CD4-positive, alpha-beta T cell (primary cell): ENCODE measurements at regions not wholly inside any gene's neighbourhood (a gene's known extent, or its start where the extent isn't known, plus 50 kb on each side); places are given as distances from the start of the nearest gene placed in this dataset.

Experiments
- ATAC-seq: fragments of 200-7000 bp; cut with Tn5 transposase; one replicate; pipeline ENCODE4 v1.10.0; 2022; ENCODE audit warnings: mild to moderate bottlenecking; ENCODE audit not compliant: poor library complexity
- CTCF ChIA-PET: fragments of 350-600 bp; sonication (Branson Sonifier 250); formaldehyde crosslinking; loops from one replicate; lab custom pipeline; 2021; ENCODE audit warnings: antibody characterized with exemption, inconsistent platforms; lab: Charles Lee
- POLR2A ChIA-PET: fragments of 350-600 bp; sonication (Branson Sonifier 250); formaldehyde crosslinking; loops from one replicate; lab custom pipeline; 2021; ENCODE audit warnings: antibody characterized with exemption, inconsistent platforms; lab: Charles Lee
- DNase-seq, 14 experiments: peaks; one replicate each; pipeline ENCODE4 v3.0.0-alpha.2; 2013 to 2020; ENCODE audit warnings: mixed read lengths in 2 of 14
- H3K27ac ChIP-seq, 2 donors: one replicate each; pipeline versions ENCODE4 v1.5.1 to v1.7.0; 2013; ENCODE audit warnings: low read length in 2 of 2, low read depth in 1 of 2, mild to moderate bottlenecking in 1 of 2
- H3K27me3 ChIP-seq, 2 experiments: 1 replicate in 1 of 2; 2 replicates in 1 of 2; pipeline versions ENCODE4 v1.6.1 to v1.7.0; 2013; ENCODE audit warnings: low read length in 2 of 2, control low read depth in 1 of 2, mild to moderate bottlenecking in 1 of 2, moderate library complexity in 1 of 2; ENCODE audit not compliant: insufficient read depth in 2 of 2, control insufficient read depth in 1 of 2
- H3K36me3 ChIP-seq: one replicate; pipeline ENCODE4 v1.6.1; 2013; ENCODE audit warnings: low read length, control low read depth; ENCODE audit not compliant: insufficient read depth
- H3K4me1 ChIP-seq: one replicate; pipeline ENCODE4 v1.6.1; 2013; ENCODE audit warnings: low read length, control low read depth; ENCODE audit not compliant: insufficient read depth
- H3K4me3 ChIP-seq: one replicate; pipeline ENCODE4 v1.5.1; 2013; ENCODE audit warnings: mild to moderate bottlenecking, low read length, moderate library complexity
- H3K9me3 ChIP-seq, 2 experiments: 1 replicate in 1 of 2; 2 replicates in 1 of 2; pipeline versions ENCODE4 v1.6.1 to v1.7.0; 2013; ENCODE audit warnings: low read length in 2 of 2, mild to moderate bottlenecking in 2 of 2, control low read depth in 1 of 2, moderate library complexity in 1 of 2; ENCODE audit not compliant: control insufficient read depth in 1 of 2, insufficient read depth in 1 of 2
- H3K27ac Mint-ChIP-seq: one replicate; pipeline ENCODE4 v1.8.0; 2020; ENCODE audit warnings: mixed read lengths
- H3K27me3 Mint-ChIP-seq: one replicate; pipeline ENCODE4 v1.8.0; 2021; ENCODE audit warnings: mixed read lengths
- H3K36me3 Mint-ChIP-seq: one replicate; pipeline ENCODE4 v1.8.0; 2021; ENCODE audit warnings: low read depth, mixed read lengths
- H3K4me1 Mint-ChIP-seq: one replicate; pipeline ENCODE4 v1.8.0; 2021; ENCODE audit warnings: low read depth, mixed read lengths
- H3K4me3 Mint-ChIP-seq: one replicate; pipeline ENCODE4 v1.8.0; 2020; ENCODE audit warnings: mild to moderate bottlenecking, mixed read lengths
- H3K9me3 Mint-ChIP-seq: one replicate; pipeline ENCODE4 v1.8.0; 2020; ENCODE audit warnings: mixed read lengths
- CTCF ChIP-seq: fragments of 200-600 bp; IDR thresholded peaks from one replicate; pipeline ENCODE4 v1.8.0; 2022; ENCODE audit warnings: antibody characterized with exemption, mild to moderate bottlenecking
- intact Hi-C, 2 experiments: fragments of 100-400 bp; cut with DNase I in 1 of 2; cut with micrococcal nuclease in 1 of 2; formaldehyde crosslinking; loops; one replicate each; pipeline versions ENCODE4 v1.15.1 to v1.9.0; 2023 to 2025; cut with DNase I, micrococcal nuclease

DNA sequence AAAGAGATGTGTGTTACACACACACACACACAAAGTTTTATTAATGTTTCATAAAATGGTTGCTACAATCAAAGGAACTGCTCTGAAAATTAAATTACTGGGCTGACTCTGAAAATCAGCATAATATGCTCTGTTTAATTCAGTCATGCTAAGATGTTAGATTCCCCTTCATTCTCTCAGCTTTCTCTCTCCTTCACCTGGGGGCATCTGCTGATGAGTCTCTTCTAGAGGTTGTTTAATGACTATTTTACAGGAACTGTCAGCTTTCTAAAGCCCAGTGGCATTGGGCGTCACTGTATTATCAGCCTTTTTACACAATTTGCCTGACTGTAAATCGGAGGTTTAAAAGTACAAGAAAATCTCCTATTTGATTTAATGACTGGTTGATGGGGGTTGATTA, 559.7 kb upstream of the POU3F2 start:
- Histone ChIP-seq H3K4me1 (no peaks in the 10 kb centered on the region), H3K27me3 (no peaks in the 10 kb centered on the region), H3K36me3 (no peaks in the 10 kb centered on the region), H3K9me3 (peaks cover 0 to 4% of the 10 kb centered on the region in 2 experiments), H3K27ac (no peak overlapping the region), H3K4me3 (no peak overlapping the region)
- no peak overlapping the region for H3K27ac Mint-ChIP-seq
- CTCF ChIA-PET: no interaction called here
- intact Hi-C loops: no loop called here
- ATAC-seq (no peak), DNase-seq (no peak)
- H3K27me3 Mint-ChIP-seq: no peaks in the 10 kb centered on the region
- H3K4me3 Mint-ChIP-seq: no peak overlapping the region
- H3K4me1 Mint-ChIP-seq: no peaks in the 10 kb centered on the region
- H3K9me3 Mint-ChIP-seq: no peaks in the 10 kb centered on the region
- no peak for TF ChIP-seq CTCF
- H3K36me3 Mint-ChIP-seq: no peaks in the 10 kb centered on the region
- POLR2A ChIA-PET: no interaction called here

GRCh38 chr6:98280492-98280891, 553.9 kb upstream of the POU3F2 start:
- Histone ChIP-seq H3K4me3 (no peak overlapping the region), H3K9me3 (no peaks in the 10 kb centered on the region), H3K27me3 (no peaks in the 10 kb centered on the region), H3K36me3 (no peaks in the 10 kb centered on the region), H3K4me1 (no peaks in the 10 kb centered on the region), H3K27ac (no peak overlapping the region)
- Mint-ChIP-seq H3K4me3 (no peak overlapping the region), H3K4me1 (no peaks in the 10 kb centered on the region), H3K9me3 (peaks cover 3% of the 10 kb centered on the region), H3K27me3 (no peaks in the 10 kb centered on the region), H3K27ac (no peak overlapping the region), H3K36me3 (no peaks in the 10 kb centered on the region)
- ChIA-PET CTCF (no interaction called here), POLR2A (no interaction called here)
- intact Hi-C loops: no loop called here
- no peak for TF ChIP-seq CTCF
- DNase-seq (no peak), ATAC-seq (no peak)

GRCh38 chr6:98286620-98287019, 547.8 kb upstream of the POU3F2 start:
- Histone ChIP-seq H3K4me3 (no peak overlapping the region), H3K4me1 (no peaks in the 10 kb centered on the region), H3K36me3 (no peaks in the 10 kb centered on the region), H3K27me3 (no peaks in the 10 kb centered on the region), H3K27ac (no peak overlapping the region), H3K9me3 (no peaks in the 10 kb centered on the region)
- no peak overlapping the region for H3K4me3 Mint-ChIP-seq
- H3K9me3 Mint-ChIP-seq: peaks cover 8% of the 10 kb centered on the region
- ChIA-PET POLR2A (no interaction called here), CTCF (no interaction called here)
- no peak for ATAC-seq
- H3K36me3 Mint-ChIP-seq: no peaks in the 10 kb centered on the region
- intact Hi-C loops: no loop called here
- H3K27me3 Mint-ChIP-seq: no peaks in the 10 kb centered on the region
- H3K27ac Mint-ChIP-seq: no peak overlapping the region
- no peak for TF ChIP-seq CTCF
- no peak for DNase-seq
- no peaks in the 10 kb centered on the region for H3K4me1 Mint-ChIP-seq
